ENCODE measurements at regions not wholly inside any gene's neighbourhood (a gene's known extent, or its start where the extent isn't known, plus 50 kb on each side); places are given as distances from the start of the nearest gene placed in this dataset.

- no peak for TF ChIP-seq CTCF (IDR thresholded peaks at IDR 0.05)
- TF ChIP-seq EP300 (IDR thresholded peaks at IDR 0.05), result no peak
Measured at GRCh38 chr13:50319635-50320255, 304.5 kb downstream of the KCNRG start.
